Activated CD8-positive, alpha-beta memory T cell treated with anti-CD3 and anti-CD28 coated beads for 1 hour (primary cell): ENCODE measurements at regions not wholly inside any gene's neighbourhood (a gene's known extent, or its start where the extent isn't known, plus 50 kb on each side); places are given as distances from the start of the nearest gene placed in this dataset.

Experiments
- DNase-seq, 2 donors: peaks; one replicate each; pipeline ENCODE4 v3.0.0-alpha.2; 2020; ENCODE audit warnings: low read depth in 1 of 2; ENCODE audit errors: extremely low read depth in 1 of 2

GRCh38 chr10:43727935-43728334, 79.3 kb upstream of the ZNF32 start:
- DNase-seq: no peak

- DNase-seq: no peak
Measured at GRCh38 chr10:43715334-43715733, 66.7 kb upstream of the ZNF32 start.

GRCh38 chr10:43712821-43713584, 64.3 kb upstream of the ZNF32 start:
- DNase-seq: no peak

GRCh38 chr10:43710772-43711471, 62.2 kb upstream of the ZNF32 start:
- no peak for DNase-seq

- no peak for DNase-seq
Measured at GRCh38 chr10:43708262-43708661, 59.6 kb upstream of the ZNF32 start.

GRCh38 chr10:43707770-43708169, 59.1 kb upstream of the ZNF32 start:
- no peak for DNase-seq

- no peak for DNase-seq
Measured at GRCh38 chr10:43706166-43706565, 57.5 kb upstream of the ZNF32 start.

GRCh38 chr10:43703286-43703685, 54.6 kb upstream of the ZNF32 start:
- DNase-seq: no peak

- DNase-seq: no peak
Measured at GRCh38 chr10:43702936-43703281, 54.2 kb upstream of the ZNF32 start.

GRCh38 chr10:43702213-43702935, 53.7 kb upstream of the ZNF32 start:
- DNase-seq: no peak

- DNase-seq: no peak
Measured at GRCh38 chr10:43701295-43701694, 52.6 kb upstream of the ZNF32 start.

GRCh38 chr10:43700306-43700705, 51.6 kb upstream of the ZNF32 start:
- no peak for DNase-seq

- no peak for DNase-seq
Measured at GRCh38 chr10:43699516-43699915, 50.8 kb upstream of the ZNF32 start.
